Loucy (cell line): ENCODE measurements at regions not wholly inside any gene's neighbourhood (a gene's known extent, or its start where the extent isn't known, plus 50 kb on each side); places are given as distances from the start of the nearest gene placed in this dataset.
"Not testable (repeated sequence)": the region's sequence is repeated elsewhere in the genome, so short reads cannot be mapped to it uniquely, and the experiment has no call there.

Experiments used
- H2AFZ ChIP-seq: fragments of 200-600 bp; sonication (generic); 2 replicates; pipeline ENCODE4 v1.6.0; 2016; ENCODE audit warnings: antibody characterized with exemption, mild to moderate bottlenecking, low read length, moderate library complexity
- H3F3A ChIP-seq: fragments of 200-600 bp; 2 replicates; pipeline ENCODE4 v1.6.0; 2016; ENCODE audit warnings: antibody characterized with exemption, low read depth, mild to moderate bottlenecking
- H3K27me3 ChIP-seq: fragments of 200-600 bp; sonication (generic); 2 replicates; pipeline ENCODE4 v1.6.1; 2014; ENCODE audit warnings: low read length, mild to moderate bottlenecking; ENCODE audit not compliant: insufficient read depth, poor library complexity, severe bottlenecking
- H3K36me3 ChIP-seq: fragments of 200-600 bp; sonication (generic); 2 replicates; pipeline ENCODE4 v1.6.1; 2016; ENCODE audit warnings: low read length; ENCODE audit not compliant: insufficient read depth
- H3K4me1 ChIP-seq: fragments of 200-600 bp; sonication (generic); 2 replicates; pipeline ENCODE4 v1.5.1; 2014; ENCODE audit warnings: low read length, mild to moderate bottlenecking; ENCODE audit not compliant: insufficient read depth, poor library complexity, severe bottlenecking
- H3K4me2 ChIP-seq: fragments of 200-600 bp; sonication (generic); 2 replicates; pipeline ENCODE4 v1.6.0; 2014; ENCODE audit warnings: antibody characterized with exemption, low read length, low read depth, mild to moderate bottlenecking; ENCODE audit not compliant: poor library complexity, severe bottlenecking
- H3K4me3 ChIP-seq: fragments of 200-600 bp; sonication (generic); 2 replicates; pipeline ENCODE4 v1.5.1; 2014; ENCODE audit warnings: low read length, mild to moderate bottlenecking, mixed read lengths; ENCODE audit not compliant: poor library complexity, severe bottlenecking
- H3K79me2 ChIP-seq: fragments of 200-600 bp; sonication (generic); 2 replicates; pipeline ENCODE4 v1.6.1; 2014; ENCODE audit warnings: low read length; ENCODE audit not compliant: insufficient read depth
- H3K9ac ChIP-seq: fragments of 200-600 bp; sonication (generic); 2 replicates; pipeline ENCODE4 v1.6.0; 2014; ENCODE audit warnings: mild to moderate bottlenecking, low read depth, low read length, moderate library complexity; ENCODE audit not compliant: poor library complexity, severe bottlenecking
- H3K9me2 ChIP-seq: fragments of 200-600 bp; sonication (generic); replicated peaks from 2 replicates; pipeline ENCODE4 v1.6.1; 2016; ENCODE audit warnings: low read depth, low read length, mixed read lengths
- H3K9me3 ChIP-seq: fragments of 200-600 bp; sonication (generic); 2 replicates; pipeline ENCODE4 v1.6.1; 2014; ENCODE audit warnings: mild to moderate bottlenecking, antibody characterized with exemption, low read length, low read depth; ENCODE audit not compliant: insufficient read depth
- H4K20me1 ChIP-seq: fragments of 200-600 bp; sonication (generic); 2 replicates; pipeline ENCODE4 v1.6.0; 2014; ENCODE audit warnings: antibody characterized with exemption, low read length, mild to moderate bottlenecking; ENCODE audit not compliant: insufficient read depth, poor library complexity, severe bottlenecking
- EZH2phosphoT487 ChIP-seq: fragments of 200-600 bp; IDR thresholded peaks from 2 replicates; pipeline ENCODE4 v1.6.1; 2018; ENCODE audit warnings: antibody characterized with exemption, mild to moderate bottlenecking, moderate library complexity, borderline replicate concordance
- TF ChIP-seq, protein P1 (sequence below): fragments of 200-600 bp; sonication (generic); conservative IDR thresholded peaks from 2 replicates; pipeline ENCODE4 v1.5.1; 2014; ENCODE audit warnings: mild to moderate bottlenecking, antibody characterized with exemption, low read length

DNA sequence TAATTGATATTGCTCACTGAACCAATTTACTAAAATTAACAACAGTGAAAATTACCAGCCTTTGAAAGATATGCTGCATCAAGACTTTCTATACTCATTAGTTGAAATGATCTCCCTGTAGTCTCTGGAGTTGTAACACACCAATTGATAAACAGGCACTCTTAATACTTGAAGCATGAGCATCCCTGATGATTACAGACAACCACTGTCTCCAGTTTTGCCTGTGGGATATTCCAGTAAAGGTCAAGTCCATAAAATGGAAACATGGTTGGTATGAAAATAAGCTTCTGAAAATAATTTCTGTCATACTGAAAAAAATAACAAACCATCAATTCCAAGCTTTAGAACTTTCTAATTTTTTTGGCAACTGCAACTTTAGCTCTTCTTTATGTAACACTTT, 405.8 kb downstream of the SPRY2 start:
- H2AFZ ChIP-seq = no peak overlapping the region

DNA sequence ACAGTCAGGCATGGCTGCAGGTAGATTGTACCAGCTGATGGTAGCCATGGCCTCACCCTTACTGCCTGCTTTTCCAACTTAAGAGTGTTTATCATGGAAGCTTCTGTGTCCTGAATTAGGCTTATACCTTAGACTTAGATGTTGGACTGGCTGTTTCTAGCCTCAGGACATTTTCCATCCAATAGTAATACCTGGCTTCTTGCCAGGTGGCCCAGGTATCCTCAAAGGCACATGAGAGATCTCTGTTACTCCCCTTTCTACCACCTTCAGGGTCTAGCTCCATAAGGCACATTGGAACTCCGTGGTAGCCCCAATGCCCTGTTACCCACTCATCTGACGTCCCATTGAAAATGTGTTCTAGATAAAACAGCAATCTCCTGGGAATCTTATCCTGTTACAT, 407.5 kb downstream of the SPRY2 start:
- Histone ChIP-seq H3K4me2 (no peak overlapping the region), H3K79me2 (no peaks in the 10 kb centered on the region), H3K4me3 (no peak overlapping the region), H2AFZ (no peak overlapping the region), H3K27me3 (no peaks in the 10 kb centered on the region), H4K20me1 (no peaks in the 10 kb centered on the region), H3K4me1 (peaks cover 6% of the 10 kb centered on the region), H3K36me3 (no peaks in the 10 kb centered on the region), H3F3A (no peaks in the 10 kb centered on the region), H3K9me3 (no peaks in the 10 kb centered on the region), H3K9ac (no peak overlapping the region), H3K9me2 (no peaks in the 10 kb centered on the region)
- TF ChIP-seq, protein P1, sequence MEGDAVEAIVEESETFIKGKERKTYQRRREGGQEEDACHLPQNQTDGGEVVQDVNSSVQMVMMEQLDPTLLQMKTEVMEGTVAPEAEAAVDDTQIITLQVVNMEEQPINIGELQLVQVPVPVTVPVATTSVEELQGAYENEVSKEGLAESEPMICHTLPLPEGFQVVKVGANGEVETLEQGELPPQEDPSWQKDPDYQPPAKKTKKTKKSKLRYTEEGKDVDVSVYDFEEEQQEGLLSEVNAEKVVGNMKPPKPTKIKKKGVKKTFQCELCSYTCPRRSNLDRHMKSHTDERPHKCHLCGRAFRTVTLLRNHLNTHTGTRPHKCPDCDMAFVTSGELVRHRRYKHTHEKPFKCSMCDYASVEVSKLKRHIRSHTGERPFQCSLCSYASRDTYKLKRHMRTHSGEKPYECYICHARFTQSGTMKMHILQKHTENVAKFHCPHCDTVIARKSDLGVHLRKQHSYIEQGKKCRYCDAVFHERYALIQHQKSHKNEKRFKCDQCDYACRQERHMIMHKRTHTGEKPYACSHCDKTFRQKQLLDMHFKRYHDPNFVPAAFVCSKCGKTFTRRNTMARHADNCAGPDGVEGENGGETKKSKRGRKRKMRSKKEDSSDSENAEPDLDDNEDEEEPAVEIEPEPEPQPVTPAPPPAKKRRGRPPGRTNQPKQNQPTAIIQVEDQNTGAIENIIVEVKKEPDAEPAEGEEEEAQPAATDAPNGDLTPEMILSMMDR = no peak
- no peak for TF ChIP-seq EZH2phosphoT487

More for the DNA sequence above, 405.8 kb downstream of the SPRY2 start:
- Histone ChIP-seq H3K4me2 (no peak overlapping the region), H4K20me1 (no peaks in the 10 kb centered on the region), H3K4me3 (no peak overlapping the region), H3K36me3 (no peaks in the 10 kb centered on the region), H3K9me2 (no peaks in the 10 kb centered on the region), H3K4me1 (peaks cover 6% of the 10 kb centered on the region), H3F3A (no peaks in the 10 kb centered on the region), H3K27me3 (no peaks in the 10 kb centered on the region), H3K9ac (no peak overlapping the region), H3K79me2 (no peaks in the 10 kb centered on the region), H3K9me3 (no peaks in the 10 kb centered on the region)
- TF ChIP-seq EZH2phosphoT487 = no peak
- TF ChIP-seq, protein P1 = no peak

DNA sequence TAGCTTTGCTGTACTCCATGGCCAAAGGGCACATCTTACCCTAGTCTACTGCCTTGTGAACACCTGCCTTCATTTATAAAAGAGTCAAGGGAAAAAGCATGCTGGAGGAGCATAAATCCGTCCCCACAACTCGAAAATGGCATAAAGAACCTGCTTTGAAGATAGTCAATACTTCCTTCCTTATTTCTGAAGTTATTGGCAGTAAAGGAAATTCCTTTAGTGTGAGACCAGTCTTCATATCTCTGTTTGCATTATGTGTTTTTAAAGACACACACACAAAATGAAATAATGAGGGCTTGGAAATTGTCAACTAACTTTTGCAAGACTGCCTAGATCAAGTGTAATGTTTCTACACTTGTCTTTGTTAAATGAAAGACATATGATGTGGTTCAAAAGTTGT, 408.4 kb downstream of the SPRY2 start:
- no peaks in the 10 kb centered on the region for H3K36me3 ChIP-seq
- peaks cover 6% of the 10 kb centered on the region for H3K4me1 ChIP-seq
- no peaks in the 10 kb centered on the region for H4K20me1 ChIP-seq
- no peak overlapping the region for H3K4me2 ChIP-seq
- no peaks in the 10 kb centered on the region for H3K9me3 ChIP-seq
- no peaks in the 10 kb centered on the region for H3K27me3 ChIP-seq
- H2AFZ ChIP-seq = no peak overlapping the region
- no peaks in the 10 kb centered on the region for H3K79me2 ChIP-seq
- TF ChIP-seq EZH2phosphoT487 = no peak
- TF ChIP-seq, protein P1 = no peak
- no peak overlapping the region for H3K4me3 ChIP-seq
- H3F3A ChIP-seq = no peaks in the 10 kb centered on the region
- no peak overlapping the region for H3K9ac ChIP-seq
- H3K9me2 ChIP-seq = no peaks in the 10 kb centered on the region

DNA sequence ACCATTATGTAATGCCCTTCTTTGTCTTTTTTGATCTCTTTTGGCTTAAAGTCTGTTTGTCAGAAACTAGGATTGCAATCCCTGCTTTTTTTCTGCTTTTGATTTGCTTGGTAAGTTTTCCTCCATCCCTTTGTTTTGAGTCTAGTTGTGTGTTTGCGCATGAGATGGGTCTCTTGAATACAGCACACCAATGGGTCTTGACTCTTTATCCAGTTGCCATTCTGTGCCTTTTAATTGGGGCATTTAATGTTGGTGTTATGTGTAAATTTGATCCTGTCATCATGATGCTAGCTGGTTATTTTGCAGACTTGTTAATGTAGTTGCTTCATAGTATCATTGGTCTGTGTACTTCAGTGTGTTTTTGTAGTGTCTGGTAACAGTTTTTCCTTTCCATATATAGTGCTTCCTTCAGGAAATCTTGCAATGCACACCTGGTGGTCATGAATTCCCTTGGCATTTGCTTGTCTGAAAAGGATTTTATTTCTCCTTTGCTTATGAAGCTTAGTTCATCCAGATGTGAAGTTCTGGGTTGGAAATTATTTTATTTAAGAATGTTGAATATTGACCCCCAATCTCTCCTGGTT, 416.9 kb downstream of the SPRY2 start:
- not testable (repeated sequence) for H3K9ac ChIP-seq, H3K4me1 ChIP-seq, H4K20me1 ChIP-seq, H3K36me3 ChIP-seq, H3F3A ChIP-seq, H3K27me3 ChIP-seq, H3K9me2 ChIP-seq, H2AFZ ChIP-seq, H3K4me3 ChIP-seq, H3K4me2 ChIP-seq, H3K79me2 ChIP-seq
- peaks cover 19% of the 10 kb centered on the region; the same call in 1 of the 2 replicates for H3K9me3 ChIP-seq
